ENCODE measurements at regions not wholly inside any gene's neighbourhood (a gene's known extent, or its start where the extent isn't known, plus 50 kb on each side); places are given as distances from the start of the nearest gene placed in this dataset.

DNA sequence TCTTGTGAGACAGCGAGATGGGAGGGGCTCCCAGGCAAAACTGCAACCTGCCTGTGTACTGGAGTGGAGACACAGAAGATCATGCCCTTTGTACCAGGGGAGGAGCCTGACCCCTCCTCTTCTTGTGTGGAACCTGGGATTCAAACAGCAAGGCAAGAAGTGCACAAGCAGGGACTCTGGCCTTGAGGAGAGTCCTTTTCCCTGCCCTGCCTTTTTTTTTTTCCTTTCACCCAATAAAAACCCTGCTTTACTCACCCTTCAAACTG, 251.8 kb upstream of the OPRM1 start:
- TF ChIP-seq, protein P1, sequence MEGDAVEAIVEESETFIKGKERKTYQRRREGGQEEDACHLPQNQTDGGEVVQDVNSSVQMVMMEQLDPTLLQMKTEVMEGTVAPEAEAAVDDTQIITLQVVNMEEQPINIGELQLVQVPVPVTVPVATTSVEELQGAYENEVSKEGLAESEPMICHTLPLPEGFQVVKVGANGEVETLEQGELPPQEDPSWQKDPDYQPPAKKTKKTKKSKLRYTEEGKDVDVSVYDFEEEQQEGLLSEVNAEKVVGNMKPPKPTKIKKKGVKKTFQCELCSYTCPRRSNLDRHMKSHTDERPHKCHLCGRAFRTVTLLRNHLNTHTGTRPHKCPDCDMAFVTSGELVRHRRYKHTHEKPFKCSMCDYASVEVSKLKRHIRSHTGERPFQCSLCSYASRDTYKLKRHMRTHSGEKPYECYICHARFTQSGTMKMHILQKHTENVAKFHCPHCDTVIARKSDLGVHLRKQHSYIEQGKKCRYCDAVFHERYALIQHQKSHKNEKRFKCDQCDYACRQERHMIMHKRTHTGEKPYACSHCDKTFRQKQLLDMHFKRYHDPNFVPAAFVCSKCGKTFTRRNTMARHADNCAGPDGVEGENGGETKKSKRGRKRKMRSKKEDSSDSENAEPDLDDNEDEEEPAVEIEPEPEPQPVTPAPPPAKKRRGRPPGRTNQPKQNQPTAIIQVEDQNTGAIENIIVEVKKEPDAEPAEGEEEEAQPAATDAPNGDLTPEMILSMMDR (IDR thresholded peaks at IDR 0.05): no peak

DNA sequence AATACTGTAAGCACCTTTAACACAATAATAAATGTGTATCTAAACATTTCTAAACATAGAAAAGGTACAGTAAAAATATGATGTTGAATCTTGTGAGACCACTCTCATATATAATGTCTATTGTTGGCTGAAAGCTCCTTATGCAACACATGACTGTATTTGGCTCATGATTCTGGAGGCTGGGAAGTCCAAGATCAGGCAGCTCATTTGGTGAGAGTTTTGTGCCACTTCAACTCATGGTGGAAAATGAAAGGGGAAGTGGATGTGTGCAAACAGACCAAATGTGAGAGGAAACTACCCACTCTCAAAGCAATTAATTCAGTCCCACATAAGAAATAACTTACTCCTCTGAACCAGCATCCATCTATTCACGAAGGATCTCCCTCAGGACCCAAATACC, 257.7 kb upstream of the OPRM1 start:
- H3K4me3 ChIP-seq: no peak overlapping the region
- no peaks in the 10 kb centered on the region for H3K36me3 ChIP-seq
- TF ChIP-seq, protein P1 (IDR thresholded peaks at IDR 0.05): no peak
- intact Hi-C loops (cut with DNase I; ENCODE audit: low total_unique reads): no loop called here
- no peaks in the 10 kb centered on the region for H3K9me3 ChIP-seq
- DNase-seq: no peak
- peaks cover 0 to 11% (median 0%) of the 10 kb centered on the region in 4 donors for H3K4me1 ChIP-seq
- no peak overlapping the region for H3K27ac ChIP-seq
- H3K27me3 ChIP-seq: no peaks in the 10 kb centered on the region

More for the DNA sequence above, 251.8 kb upstream of the OPRM1 start:
- H3K9me3 ChIP-seq: no peaks in the 10 kb centered on the region
- DNase-seq: no peak
- intact Hi-C loops (cut with DNase I; ENCODE audit: low total_unique reads): no loop called here
- H3K36me3 ChIP-seq: no peaks in the 10 kb centered on the region
- H3K4me1 ChIP-seq: peaks cover 0 to 31% (median 0%) of the 10 kb centered on the region in 4 donors
- H3K27ac ChIP-seq: no peak overlapping the region
- H3K4me3 ChIP-seq: no peak overlapping the region
- H3K27me3 ChIP-seq: no peaks in the 10 kb centered on the region

DNA sequence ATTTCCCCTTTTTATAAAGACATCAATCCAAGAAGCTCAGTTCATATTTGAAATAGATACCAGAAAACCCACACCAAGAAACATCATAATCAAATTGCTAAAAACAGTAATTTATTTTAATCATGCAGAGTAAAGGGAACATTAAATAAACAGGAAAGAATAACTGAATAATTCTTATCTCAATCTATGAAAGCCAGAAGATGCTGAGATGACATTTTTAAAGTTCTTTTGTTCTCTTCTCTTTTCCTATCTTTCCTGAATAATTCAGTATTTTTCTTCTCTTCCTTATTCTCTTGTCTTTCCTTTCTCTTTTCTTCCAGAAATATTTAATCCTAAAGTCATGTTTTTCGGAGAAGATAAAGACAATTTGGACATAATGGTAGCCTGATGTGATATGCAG, 259.0 kb upstream of the OPRM1 start:
- Histone ChIP-seq H3K9me3 (no peaks in the 10 kb centered on the region), H3K4me3 (no peak overlapping the region), H3K36me3 (no peaks in the 10 kb centered on the region), H3K27ac (no peak overlapping the region), H3K27me3 (no peaks in the 10 kb centered on the region), H3K4me1 (peaks cover 0 to 10% (median 0%) of the 10 kb centered on the region in 4 donors)
- TF ChIP-seq, protein P1 (IDR thresholded peaks at IDR 0.05): no peak
- intact Hi-C loops (cut with DNase I; ENCODE audit: low total_unique reads): no loop called here
- no peak for DNase-seq

DNA sequence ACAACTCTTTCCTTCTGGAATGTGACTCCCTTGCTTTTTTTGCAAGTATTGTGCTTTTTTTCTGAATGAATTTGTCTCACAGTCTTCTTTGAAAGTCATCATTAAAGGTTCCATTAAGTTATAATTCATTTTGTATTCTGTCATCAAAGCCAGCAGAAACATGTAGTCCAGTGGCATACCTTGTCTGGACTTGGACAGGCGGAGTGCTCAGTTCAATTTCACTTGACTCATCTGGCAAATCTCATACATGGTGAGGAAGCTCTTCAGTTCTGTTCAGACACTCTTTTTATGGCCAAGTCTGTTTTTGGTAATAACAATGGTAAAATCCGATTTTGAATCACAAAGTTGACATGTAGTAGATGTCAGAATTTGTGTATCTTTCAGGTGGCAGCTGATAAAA, 260.8 kb upstream of the OPRM1 start:
- TF ChIP-seq, protein P1 (IDR thresholded peaks at IDR 0.05): no peak
- Histone ChIP-seq H3K27ac (no peak overlapping the region), H3K4me3 (no peak overlapping the region), H3K36me3 (no peaks in the 10 kb centered on the region), H3K9me3 (no peaks in the 10 kb centered on the region), H3K4me1 (peaks cover 0 to 8% (median 0%) of the 10 kb centered on the region in 4 donors), H3K27me3 (no peaks in the 10 kb centered on the region)
- no peak for DNase-seq
- intact Hi-C loops (cut with DNase I; ENCODE audit: low total_unique reads): no loop called here

DNA sequence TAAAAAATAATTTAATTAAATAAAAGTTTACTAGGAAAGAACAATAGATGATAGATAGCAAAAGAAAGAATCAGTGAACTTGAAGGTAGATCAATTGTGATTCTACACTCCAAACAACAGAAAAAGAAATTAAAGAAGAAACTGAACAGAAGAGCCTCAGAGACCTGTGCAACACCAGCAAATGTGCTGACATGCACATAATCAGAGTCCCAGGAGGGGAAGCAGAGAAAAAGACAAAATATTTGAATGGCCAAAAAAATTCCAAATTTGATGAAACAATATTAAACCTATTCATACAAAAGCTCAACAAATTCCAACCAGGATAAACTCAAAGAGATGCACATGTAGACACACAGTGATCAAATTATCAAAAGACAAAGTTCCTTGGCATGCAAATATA, 267.5 kb upstream of the OPRM1 start:
- intact Hi-C loops (cut with DNase I; ENCODE audit: low total_unique reads): no loop called here
- no peaks in the 10 kb centered on the region for H3K9me3 ChIP-seq

DNA sequence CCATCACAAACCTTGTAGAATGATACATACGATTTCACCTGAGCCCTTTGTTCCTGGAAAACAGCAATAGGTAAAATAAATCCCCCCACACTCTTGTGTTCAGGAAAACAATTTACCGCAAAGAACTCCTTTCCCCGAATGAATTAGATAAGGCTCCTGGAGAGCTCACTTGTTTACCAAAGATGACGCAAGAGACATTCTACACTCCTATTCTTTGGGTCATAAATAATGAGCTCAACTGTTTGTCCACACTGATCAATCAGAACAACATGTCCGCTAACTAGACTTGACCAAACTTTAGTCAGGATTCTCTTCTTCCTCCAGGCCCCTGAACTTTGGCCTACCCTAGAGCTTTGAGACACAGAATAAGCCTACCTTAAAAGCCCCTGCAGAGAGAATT, 271.9 kb upstream of the OPRM1 start:
- DNase-seq: no peak
- intact Hi-C loops (cut with DNase I; ENCODE audit: low total_unique reads): no loop called here
- H3K27ac ChIP-seq: no peak overlapping the region
- no peak overlapping the region for H3K4me3 ChIP-seq
- H3K9me3 ChIP-seq: no peaks in the 10 kb centered on the region
- no peaks in the 10 kb centered on the region for H3K4me1 ChIP-seq
- TF ChIP-seq, protein P1 (IDR thresholded peaks at IDR 0.05): no peak
- no peaks in the 10 kb centered on the region for H3K27me3 ChIP-seq
- H3K36me3 ChIP-seq: no peaks in the 10 kb centered on the region

More for the DNA sequence above, 267.5 kb upstream of the OPRM1 start:
- no peak for DNase-seq
- Histone ChIP-seq H3K36me3 (no peaks in the 10 kb centered on the region), H3K27ac (no peak overlapping the region), H3K4me3 (no peak overlapping the region), H3K27me3 (no peaks in the 10 kb centered on the region), H3K4me1 (peaks cover 0 to 8% (median 0%) of the 10 kb centered on the region in 4 donors)
- TF ChIP-seq, protein P1 (IDR thresholded peaks at IDR 0.05): no peak
